ENCODE measurements at regions not wholly inside any gene's neighbourhood (a gene's known extent, or its start where the extent isn't known, plus 50 kb on each side); places are given as distances from the start of the nearest gene placed in this dataset.

GRCh38 chr12:111143271-111143670 lies 222.9 kb upstream of the MYL2 start:
- no peak overlapping the region for H3K27ac ChIP-seq
- H3K36me3 ChIP-seq = no peaks in the 10 kb centered on the region
- no peaks in the 10 kb centered on the region for H3K9me3 ChIP-seq
- TF ChIP-seq, protein P1, sequence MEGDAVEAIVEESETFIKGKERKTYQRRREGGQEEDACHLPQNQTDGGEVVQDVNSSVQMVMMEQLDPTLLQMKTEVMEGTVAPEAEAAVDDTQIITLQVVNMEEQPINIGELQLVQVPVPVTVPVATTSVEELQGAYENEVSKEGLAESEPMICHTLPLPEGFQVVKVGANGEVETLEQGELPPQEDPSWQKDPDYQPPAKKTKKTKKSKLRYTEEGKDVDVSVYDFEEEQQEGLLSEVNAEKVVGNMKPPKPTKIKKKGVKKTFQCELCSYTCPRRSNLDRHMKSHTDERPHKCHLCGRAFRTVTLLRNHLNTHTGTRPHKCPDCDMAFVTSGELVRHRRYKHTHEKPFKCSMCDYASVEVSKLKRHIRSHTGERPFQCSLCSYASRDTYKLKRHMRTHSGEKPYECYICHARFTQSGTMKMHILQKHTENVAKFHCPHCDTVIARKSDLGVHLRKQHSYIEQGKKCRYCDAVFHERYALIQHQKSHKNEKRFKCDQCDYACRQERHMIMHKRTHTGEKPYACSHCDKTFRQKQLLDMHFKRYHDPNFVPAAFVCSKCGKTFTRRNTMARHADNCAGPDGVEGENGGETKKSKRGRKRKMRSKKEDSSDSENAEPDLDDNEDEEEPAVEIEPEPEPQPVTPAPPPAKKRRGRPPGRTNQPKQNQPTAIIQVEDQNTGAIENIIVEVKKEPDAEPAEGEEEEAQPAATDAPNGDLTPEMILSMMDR (IDR thresholded peaks at IDR 0.05) = no peak
- TF ChIP-seq POLR2A (IDR thresholded peaks at IDR 0.05) = no peak
- intact Hi-C loops (cut with DNase I) = no loop called here
- DNase-seq = no peak
- H3K4me3 ChIP-seq = no peak overlapping the region
- 60 to 64% (median 60%) methylated on average over 11 of the region's 11 CpGs for WGBS, 4 donors
- peaks cover 0 to 21% (median 0%) of the 10 kb centered on the region in 9 donors for H3K27me3 ChIP-seq
- no peak for ATAC-seq
- no peaks in the 10 kb centered on the region for H3K4me1 ChIP-seq

GRCh38 chr12:111141205-111141604 lies 220.8 kb upstream of the MYL2 start:
- Histone ChIP-seq H3K27ac (no peak overlapping the region), H3K4me3 (no peak overlapping the region), H3K27me3 (peaks cover 0 to 20% (median 0%) of the 10 kb centered on the region in 9 donors), H3K9me3 (no peaks in the 10 kb centered on the region), H3K36me3 (no peaks in the 10 kb centered on the region), H3K4me1 (no peaks in the 10 kb centered on the region)
- 74 to 85% (median 79%) methylated on average over 1 of the region's 1 CpG for WGBS, 4 donors
- no peak for DNase-seq
- intact Hi-C loops (cut with DNase I) = no loop called here
- no peak for TF ChIP-seq POLR2A (IDR thresholded peaks at IDR 0.05)
- TF ChIP-seq, protein P1 (IDR thresholded peaks at IDR 0.05) = no peak
- ATAC-seq = no peak

DNA sequence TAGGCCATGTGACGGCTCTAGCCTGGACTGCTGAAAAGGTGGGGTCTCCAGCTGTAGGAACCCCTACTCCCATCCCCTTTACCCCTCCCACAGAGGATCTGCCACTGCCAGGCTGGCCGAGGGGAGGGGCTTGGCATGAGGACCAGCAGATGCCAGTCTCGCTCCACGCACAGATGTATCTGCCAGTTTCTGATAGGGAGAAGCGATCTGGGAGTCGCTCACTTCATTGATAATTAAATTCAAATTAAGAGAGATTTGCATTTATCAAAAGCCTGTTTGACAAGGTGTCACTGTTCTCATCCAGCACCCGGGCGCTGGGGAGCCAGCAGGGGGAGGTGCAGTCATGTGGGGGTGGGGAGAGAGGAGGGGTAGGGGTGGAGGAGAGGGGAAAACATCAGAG lies 217.6 kb upstream of the MYL2 start:
- Histone ChIP-seq H3K27ac (no peak overlapping the region), H3K4me1 (no peaks in the 10 kb centered on the region), H3K9me3 (peaks cover 0 to 9% (median 0%) of the 10 kb centered on the region in 12 donors), H3K36me3 (no peaks in the 10 kb centered on the region), H3K27me3 (peaks cover 0 to 24% (median 0%) of the 10 kb centered on the region in 9 donors), H3K4me3 (no peak overlapping the region)
- DNase-seq (no peak), ATAC-seq (no peak)
- intact Hi-C loops (cut with DNase I) = no loop called here
- 55 to 67% (median 58%) methylated on average over 3 to 8 of the region's 8 CpGs for WGBS, 4 donors
- no peak for TF ChIP-seq POLR2A (IDR thresholded peaks at IDR 0.05)
- TF ChIP-seq, protein P1 (IDR thresholded peaks at IDR 0.05) = no peak

DNA sequence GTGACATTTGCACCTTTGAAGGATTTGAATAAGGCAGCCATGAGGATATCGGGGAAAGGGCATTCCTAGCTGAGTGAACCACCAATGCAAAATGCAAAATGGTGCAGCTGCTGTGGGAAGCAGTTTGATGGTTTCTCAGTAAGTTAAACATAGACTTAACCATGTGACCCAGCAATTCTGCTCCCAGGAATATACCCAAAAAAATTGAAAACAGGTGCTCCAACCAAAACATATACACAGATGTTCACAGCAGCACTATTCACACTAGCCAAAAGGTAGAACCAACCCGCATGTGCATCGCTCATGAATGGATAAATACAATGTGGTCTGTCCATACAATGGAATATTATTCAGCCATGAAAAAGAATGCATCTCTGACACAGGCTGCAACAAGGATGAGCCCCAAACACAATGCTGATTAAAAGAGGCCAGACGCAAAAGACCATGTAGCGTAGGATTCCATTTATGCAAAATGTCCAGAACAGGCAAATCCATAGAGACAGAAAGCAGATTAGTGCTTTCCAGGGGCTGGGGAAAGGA lies 215.0 kb upstream of the MYL2 start:
- peaks cover 0 to 17% (median 0%) of the 10 kb centered on the region in 9 donors for H3K27me3 ChIP-seq
- DNase-seq = no peak
- H3K36me3 ChIP-seq = no peaks in the 10 kb centered on the region
- no peak overlapping the region for H3K27ac ChIP-seq
- no peak for ATAC-seq
- H3K9me3 ChIP-seq = peaks cover 0 to 9% (median 0%) of the 10 kb centered on the region in 12 donors
- H3K4me3 ChIP-seq = no peak overlapping the region
- intact Hi-C loops (cut with DNase I) = no loop called here
- TF ChIP-seq, protein P1 (IDR thresholded peaks at IDR 0.05) = no peak
- no peak for TF ChIP-seq POLR2A (IDR thresholded peaks at IDR 0.05)
- WGBS, 4 donors = 96 to 99% (median 97%) methylated on average over 5 of the region's 5 CpGs
- no peaks in the 10 kb centered on the region for H3K4me1 ChIP-seq

Data from heart left ventricle (tissue), 16 donors.